IPS-NIHi11 (cell line): ENCODE measurements at regions not wholly inside any gene's neighbourhood (a gene's known extent, or its start where the extent isn't known, plus 50 kb on each side); places are given as distances from the start of the nearest gene placed in this dataset.
"Not testable (repeated sequence)": the region's sequence is repeated elsewhere in the genome, so short reads cannot be mapped to it uniquely, and the experiment has no call there.

Experiments
- DNase-seq: peaks from one replicate; pipeline ENCODE4 v3.0.0; 2012; ENCODE audit warnings: mixed read lengths, low spot score

GRCh38 chr4:38338939-38339338, 325.1 kb upstream of the KLF3 start:
- not testable (repeated sequence) for DNase-seq

DNA sequence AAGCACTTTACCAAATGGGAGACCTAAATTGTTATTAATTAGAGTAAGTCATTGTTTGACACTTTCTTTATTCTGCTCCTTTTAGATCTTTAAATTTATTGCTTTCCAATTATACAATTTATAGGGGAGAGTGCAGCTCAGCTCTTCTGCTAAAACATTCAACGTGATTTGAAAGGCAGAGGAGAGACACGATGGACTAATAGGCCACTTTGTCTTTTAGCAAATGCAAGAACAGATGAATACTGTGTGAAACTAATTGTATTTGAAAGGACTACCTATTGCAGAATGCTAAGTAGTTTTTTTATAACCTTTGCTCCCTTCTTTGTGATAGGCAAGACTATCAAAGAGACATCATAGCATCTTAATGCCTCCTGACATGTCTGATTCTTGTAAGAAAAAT, 320.4 kb upstream of the KLF3 start:
- DNase-seq: no peak

DNA sequence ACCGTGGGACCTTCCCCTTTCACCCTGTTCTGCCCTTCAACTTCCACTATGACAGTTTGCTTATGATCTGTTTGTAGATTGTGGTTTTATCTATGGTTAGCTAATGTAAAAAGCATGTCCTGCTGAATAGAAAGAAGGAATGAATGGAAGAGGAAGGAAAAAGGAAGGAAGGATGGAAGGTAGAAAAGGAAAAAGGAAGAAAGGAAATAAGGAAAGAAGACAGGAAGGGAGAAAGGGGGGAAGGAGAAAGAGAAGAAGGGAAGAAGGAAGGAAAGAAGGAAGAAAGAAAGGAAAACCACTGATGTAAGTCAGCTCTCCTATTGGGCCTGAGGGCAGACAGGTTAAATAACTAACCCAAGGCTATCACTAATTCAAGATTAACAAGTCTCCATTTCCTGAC, 319.1 kb upstream of the KLF3 start:
- no peak for DNase-seq

DNA sequence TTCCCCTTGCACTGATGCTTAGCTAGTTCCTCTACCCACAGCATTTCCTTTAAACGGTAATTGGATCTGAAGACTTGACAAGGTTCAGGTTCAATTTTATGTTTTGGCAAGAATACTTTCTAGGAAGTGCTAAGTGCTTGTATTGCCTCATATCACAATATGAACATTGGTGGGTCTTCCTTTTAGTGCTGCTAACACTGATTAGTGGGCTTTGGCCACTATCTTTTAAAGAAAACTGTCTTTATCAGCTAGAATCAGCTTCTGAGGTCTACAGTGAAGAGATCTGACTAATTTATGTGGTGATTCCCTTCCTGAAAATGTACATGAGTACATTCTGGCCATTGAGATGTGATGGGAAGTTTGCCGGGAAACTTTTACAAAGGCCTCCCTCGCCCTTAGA, 316.7 kb upstream of the KLF3 start:
- no peak for DNase-seq

DNA sequence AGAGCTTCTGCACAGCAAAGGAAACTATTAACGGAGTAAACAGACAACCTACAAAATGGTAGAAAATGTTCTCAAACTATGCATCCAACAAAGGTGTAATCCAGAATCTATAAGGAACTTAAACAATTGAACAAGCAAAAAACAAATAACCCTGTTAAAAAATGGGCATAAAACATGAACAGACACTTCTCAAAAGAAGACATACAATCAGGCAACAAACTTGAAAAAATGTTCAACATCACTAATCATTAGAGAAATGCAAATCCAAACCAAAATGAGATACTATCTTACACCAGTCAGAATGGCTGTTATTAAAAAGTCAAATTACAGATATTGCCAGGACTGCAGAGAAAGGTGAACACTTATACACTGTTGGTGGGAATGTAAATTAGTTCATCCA, 309.6 kb upstream of the KLF3 start:
- DNase-seq: no peak

- DNase-seq: no peak
Observed at GRCh38 chr4:38354872-38355271, 309.1 kb upstream of the KLF3 start.

GRCh38 chr4:38356686-38357085, 307.3 kb upstream of the KLF3 start:
- no peak for DNase-seq

- no peak for DNase-seq
Observed at GRCh38 chr4:38357546-38357945, 306.5 kb upstream of the KLF3 start.

DNA sequence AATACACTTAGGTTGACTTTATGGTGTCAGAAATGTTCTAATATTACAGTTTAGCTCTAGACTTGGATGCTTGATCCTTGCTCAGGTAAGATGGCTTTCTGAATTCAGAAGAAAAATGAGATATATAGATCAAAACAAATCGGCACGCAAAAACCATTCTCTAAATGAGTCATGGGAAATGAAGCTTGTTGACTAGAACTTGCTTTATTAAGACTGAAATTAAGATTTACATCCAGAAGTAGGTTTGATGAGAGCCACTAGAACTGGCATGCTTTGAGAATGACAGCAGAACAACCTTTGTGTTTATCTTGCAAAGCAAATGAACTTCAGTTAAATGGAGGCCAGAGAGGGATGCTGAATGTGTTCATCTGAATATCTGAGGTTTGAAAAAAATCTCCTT, 304.9 kb upstream of the KLF3 start:
- DNase-seq: no peak

- DNase-seq: no peak
Observed at GRCh38 chr4:38360201-38360600, 303.8 kb upstream of the KLF3 start.

DNA sequence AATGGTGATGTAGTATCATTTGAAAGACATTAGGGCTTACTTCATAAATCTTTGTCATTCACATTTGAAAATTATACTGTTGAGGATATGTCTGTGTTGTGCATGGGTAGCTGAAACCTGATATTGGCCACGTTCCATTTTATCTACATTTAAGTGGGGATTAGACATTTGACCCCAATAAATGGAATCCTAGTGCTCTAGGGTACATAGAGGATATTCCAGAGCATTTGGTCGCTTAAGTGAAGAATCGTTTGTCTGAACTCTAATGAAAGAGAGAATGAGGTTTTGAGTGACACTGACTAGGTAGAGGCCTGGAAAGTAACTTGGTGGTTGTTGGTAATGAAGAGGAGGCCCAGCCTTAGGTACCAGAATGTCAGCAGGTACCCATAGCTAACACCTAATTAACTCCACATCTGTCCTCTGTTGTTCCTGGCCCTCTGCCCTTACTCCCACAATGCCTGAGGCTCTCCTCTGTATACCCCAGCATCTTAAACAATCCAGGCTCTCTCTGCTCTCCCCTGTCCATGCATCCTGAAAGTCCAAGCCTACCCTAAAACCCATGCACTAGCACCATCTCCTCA, 299.5 kb upstream of the KLF3 start:
- no peak for DNase-seq

DNA sequence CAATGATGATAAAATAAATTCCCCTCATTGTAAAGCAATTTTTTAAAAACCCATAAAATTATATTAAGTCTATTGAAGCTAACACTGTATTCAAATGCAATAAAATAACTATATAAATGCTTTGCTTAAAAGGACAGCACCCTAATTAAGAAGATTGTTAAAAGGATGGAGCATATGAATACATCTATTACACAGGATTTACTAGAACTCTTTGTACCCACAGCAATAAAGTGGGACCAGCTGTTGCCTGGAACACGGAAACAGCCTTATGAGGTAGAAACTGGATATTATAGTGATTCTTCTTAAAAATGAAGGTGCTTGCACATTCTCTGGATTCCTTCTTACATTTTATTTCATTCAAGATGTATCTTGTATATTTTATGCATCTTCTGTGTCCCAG, 298.7 kb upstream of the KLF3 start:
- DNase-seq: no peak

DNA sequence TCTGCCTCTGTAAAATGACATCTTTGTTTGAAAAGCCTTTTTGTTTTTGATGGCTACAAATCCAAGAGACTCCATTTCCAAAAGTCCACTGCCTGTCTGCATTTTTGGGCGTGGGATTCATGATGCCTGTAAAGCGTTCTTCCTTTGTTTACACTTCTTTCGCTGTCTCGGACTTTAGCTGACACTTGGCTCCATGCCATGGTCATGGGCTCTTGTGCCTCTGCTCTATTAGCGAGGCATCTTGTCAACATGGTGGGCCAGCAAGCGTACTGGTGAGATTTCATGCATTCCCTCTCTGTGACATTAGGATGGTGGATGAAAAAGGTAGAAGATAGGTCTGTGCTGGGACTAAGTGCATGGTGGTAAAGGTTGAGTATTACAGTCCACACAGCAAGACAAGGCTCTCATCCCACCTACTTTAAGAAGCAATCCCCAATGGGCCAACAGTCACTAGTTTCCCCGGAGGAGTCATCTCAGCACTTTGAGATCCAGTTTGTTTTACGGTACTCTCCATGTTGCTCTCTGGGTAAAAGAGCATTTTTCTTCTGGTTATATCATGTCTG, 298.2 kb upstream of the KLF3 start:
- no peak for DNase-seq

DNA sequence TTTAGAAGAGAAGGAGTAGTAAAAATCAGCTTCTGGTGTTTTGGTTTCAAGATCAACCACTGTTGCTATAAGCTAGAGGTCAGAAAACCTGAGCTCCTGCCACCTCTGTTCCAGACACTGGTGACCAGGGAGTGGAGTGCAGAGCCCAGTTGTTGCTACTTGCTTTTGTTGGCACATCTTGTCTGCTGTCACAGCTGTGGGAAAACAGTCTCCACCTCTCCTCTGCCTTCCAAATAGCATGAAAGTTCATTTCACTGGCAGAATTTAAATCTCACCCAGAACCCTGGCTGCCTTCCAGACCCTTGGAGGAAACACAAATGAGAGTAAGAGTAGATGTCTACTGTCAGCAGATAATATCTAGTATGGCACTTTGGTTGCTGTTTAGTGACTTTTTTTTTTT, 297.5 kb upstream of the KLF3 start:
- DNase-seq: no peak

GRCh38 chr4:38366997-38367396, 297.0 kb upstream of the KLF3 start:
- no peak for DNase-seq

GRCh38 chr4:38367642-38368174, 296.3 kb upstream of the KLF3 start:
- no peak for DNase-seq

DNA sequence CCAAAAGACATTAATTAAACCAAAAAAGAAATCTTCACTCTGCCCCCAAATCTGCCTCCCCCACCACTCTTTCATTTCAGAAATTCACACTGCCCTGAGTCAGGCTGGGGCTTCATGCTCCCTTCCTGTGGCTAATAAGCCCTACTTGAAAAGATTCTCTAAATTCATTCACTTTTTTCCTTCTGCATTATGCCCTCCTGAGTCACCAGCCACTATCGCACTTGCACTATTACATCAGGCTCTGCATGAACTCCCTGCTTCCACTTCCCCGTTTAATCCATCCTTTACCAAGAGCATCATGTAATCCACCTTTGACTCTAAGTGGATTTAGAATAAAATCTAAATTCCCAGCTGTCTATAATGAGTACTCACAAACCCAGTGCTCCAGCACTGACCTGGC, 295.4 kb upstream of the KLF3 start:
- no peak for DNase-seq

GRCh38 chr4:38371391-38371851, 292.6 kb upstream of the KLF3 start:
- no peak for DNase-seq

GRCh38 chr4:38373375-38373774, 290.6 kb upstream of the KLF3 start:
- no peak for DNase-seq

- DNase-seq: no peak
Observed at GRCh38 chr4:38377195-38377594, 286.8 kb upstream of the KLF3 start.

- no peak for DNase-seq
Observed at GRCh38 chr4:38378478-38378877, 285.5 kb upstream of the KLF3 start.

DNA sequence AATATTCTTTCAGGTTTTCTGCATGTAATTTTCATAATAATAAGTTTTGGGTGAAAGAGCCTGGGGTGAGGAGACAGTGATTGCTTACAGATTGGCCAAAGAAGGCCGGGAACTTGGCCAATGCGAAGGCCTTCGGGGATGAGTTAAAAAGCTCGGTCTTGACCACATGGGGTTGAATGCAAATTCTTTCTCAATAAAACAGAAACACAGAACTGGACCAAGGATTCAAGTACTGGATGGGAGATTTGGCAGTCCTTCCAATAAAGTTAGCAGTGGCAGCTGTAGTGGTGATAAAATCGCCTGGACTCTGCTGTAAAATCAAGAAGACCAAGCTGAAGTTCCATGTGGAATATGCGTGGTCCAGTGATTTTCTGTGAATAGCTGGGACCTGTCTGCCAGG, 282.2 kb upstream of the KLF3 start:
- DNase-seq: no peak

DNA sequence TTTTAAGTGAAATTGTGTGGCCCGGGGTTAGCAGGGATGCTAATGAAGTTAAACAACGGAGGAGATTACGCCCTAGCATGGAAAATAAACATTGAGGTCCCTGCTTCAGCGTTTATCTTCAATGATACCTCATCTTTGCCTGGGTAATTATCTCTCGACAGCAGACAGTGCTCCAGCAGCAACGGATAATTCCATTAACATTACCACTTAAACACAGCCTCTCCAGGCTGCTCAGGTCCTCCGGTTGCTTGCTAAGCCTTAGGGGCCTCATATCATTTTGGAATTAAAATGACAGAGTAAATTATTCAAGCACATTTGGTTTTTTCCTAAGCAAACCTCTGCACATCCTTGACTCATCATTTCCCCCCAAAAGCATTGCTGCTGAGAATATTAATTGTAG, 281.5 kb upstream of the KLF3 start:
- DNase-seq: no peak

DNA sequence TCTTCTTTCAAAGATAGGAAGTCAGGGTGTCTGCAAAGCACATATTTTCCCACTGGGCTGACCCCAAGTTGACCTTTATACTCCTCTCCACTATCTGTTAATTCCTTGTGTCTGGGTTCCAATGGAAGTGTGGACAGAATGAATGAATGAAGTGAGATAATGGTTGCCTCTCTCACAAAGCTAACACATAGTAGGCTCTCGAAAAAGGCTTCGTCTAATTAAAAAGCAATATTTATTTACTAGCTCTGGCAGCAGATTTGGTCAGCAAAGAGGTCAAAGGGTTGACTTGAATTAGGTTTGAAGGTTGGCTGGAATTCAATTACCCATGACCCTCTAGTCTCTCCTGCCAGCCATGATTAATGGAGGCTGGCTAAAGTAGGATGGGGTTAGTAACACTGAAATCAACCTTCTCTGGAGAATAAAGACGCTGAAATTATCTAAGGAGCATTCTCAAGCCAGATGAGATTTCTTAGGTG, 280.3 kb upstream of the KLF3 start:
- no peak for DNase-seq
